Adrenal gland (tissue), 5 donors: ENCODE measurements at regions not wholly inside any gene's neighbourhood (a gene's known extent, or its start where the extent isn't known, plus 50 kb on each side); places are given as distances from the start of the nearest gene placed in this dataset.

ENCODE experiments used
- POLR2A ChIP-seq, 2 donors: fragments of 450-650 bp; IDR thresholded peaks; one replicate each; pipeline ENCODE4 v1.6.1; 2017; ENCODE audit warnings: antibody characterized with exemption in 2 of 2, mild to moderate bottlenecking in 2 of 2, moderate library complexity in 1 of 2
- TF ChIP-seq, protein P1 (sequence below), 6 experiments: fragments of 450-650 bp in 4 of 6; fragments of 200-600 bp in 2 of 6; sonication (generic) in 1 of 6; IDR thresholded peaks; 1 replicate in 5 of 6; 2 replicates in 1 of 6; pipeline versions ENCODE4 v1.5.1 to v1.8.0; 2016 to 2021; ENCODE audit warnings: antibody characterized with exemption in 6 of 6, mild to moderate bottlenecking in 2 of 6, moderate library complexity in 1 of 6
- donor health status: DM: no; HTN: no; CAD: no.

DNA sequence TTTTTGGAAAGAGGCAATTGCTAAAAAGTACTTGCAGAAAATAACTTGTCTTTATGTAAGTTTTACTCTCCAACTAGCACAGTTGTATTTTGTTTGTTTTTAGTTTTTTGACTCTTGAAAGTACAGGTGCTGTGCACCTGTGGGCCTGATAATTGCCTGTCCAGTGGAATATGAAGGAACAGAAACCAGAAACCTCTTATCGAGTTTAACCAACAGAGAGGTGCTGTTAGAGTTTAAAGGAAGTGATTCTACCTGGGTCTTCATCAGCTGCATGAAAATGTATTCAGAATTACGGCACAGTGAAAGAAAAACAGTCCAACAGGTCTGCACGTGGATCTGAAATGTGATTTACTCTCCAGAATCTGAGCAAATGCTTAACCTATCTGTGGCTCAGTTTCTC, 326.6 kb upstream of the POM121L12 start:
- TF ChIP-seq, protein P1, sequence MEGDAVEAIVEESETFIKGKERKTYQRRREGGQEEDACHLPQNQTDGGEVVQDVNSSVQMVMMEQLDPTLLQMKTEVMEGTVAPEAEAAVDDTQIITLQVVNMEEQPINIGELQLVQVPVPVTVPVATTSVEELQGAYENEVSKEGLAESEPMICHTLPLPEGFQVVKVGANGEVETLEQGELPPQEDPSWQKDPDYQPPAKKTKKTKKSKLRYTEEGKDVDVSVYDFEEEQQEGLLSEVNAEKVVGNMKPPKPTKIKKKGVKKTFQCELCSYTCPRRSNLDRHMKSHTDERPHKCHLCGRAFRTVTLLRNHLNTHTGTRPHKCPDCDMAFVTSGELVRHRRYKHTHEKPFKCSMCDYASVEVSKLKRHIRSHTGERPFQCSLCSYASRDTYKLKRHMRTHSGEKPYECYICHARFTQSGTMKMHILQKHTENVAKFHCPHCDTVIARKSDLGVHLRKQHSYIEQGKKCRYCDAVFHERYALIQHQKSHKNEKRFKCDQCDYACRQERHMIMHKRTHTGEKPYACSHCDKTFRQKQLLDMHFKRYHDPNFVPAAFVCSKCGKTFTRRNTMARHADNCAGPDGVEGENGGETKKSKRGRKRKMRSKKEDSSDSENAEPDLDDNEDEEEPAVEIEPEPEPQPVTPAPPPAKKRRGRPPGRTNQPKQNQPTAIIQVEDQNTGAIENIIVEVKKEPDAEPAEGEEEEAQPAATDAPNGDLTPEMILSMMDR (IDR thresholded peaks at IDR 0.05), result no peak
- no peak for TF ChIP-seq POLR2A (IDR thresholded peaks at IDR 0.05)
